ENCODE measurements at regions not wholly inside any gene's neighbourhood (a gene's known extent, or its start where the extent isn't known, plus 50 kb on each side); places are given as distances from the start of the nearest gene placed in this dataset.

- Histone ChIP-seq H3K27me3 (ENCODE audit: insufficient read depth in 3 of 3, low read length in 2 of 3) (peaks cover 0 to 2% (median 0%) of the 10 kb centered on the region in 3 donors), H3K4me1 (no peaks in the 10 kb centered on the region), H3K4me3 (no peak overlapping the region), H3K9me3 (no peaks in the 10 kb centered on the region), H3K36me3 (ENCODE audit: insufficient read depth in 1 of 2, low read depth in 1 of 2) (no peaks in the 10 kb centered on the region), H3K27ac (no peak overlapping the region)
- no peak for ATAC-seq
- DNase-seq = no peak
- no peak for TF ChIP-seq CTCF (IDR thresholded peaks at IDR 0.05)
- WGBS, 3 donors = 17 to 18% (median 17%) methylated on average over 1 of the region's 1 CpG
- intact Hi-C loops (cut with DNase I) = no loop called here
Measured at GRCh38 chr6:142569676-142570075, 267.9 kb downstream of the ADGRG6 start.

- Histone ChIP-seq H3K36me3 (ENCODE audit: insufficient read depth in 1 of 2, low read depth in 1 of 2) (no peaks in the 10 kb centered on the region), H3K27ac (no peak overlapping the region)
Measured at GRCh38 chr6:142570221-142570671, 268.4 kb downstream of the ADGRG6 start.

GRCh38 chr6:142592876-142593275 is 291.1 kb downstream of the ADGRG6 start:
- intact Hi-C loops (cut with DNase I) = no loop called here
- Histone ChIP-seq H3K4me3 (no peak overlapping the region), H3K4me1 (no peaks in the 10 kb centered on the region), H3K27ac (no peak overlapping the region), H3K36me3 (ENCODE audit: insufficient read depth in 1 of 2, low read depth in 1 of 2) (no peaks in the 10 kb centered on the region), H3K9me3 (peaks cover 3% of the 10 kb centered on the region), H3K27me3 (ENCODE audit: insufficient read depth in 3 of 3, low read length in 2 of 3) (peaks cover 0 to 2% (median 0%) of the 10 kb centered on the region in 3 donors)
- DNase-seq (no peak), ATAC-seq (no peak)
- TF ChIP-seq CTCF (IDR thresholded peaks at IDR 0.05) = no peak
- 52 to 79% (median 76%) methylated on average over 2 of the region's 2 CpGs for WGBS, 3 donors

More at GRCh38 chr6:142570221-142570671, 268.4 kb downstream of the ADGRG6 start:
- H3K27me3 ChIP-seq (ENCODE audit: insufficient read depth in 3 of 3, low read length in 2 of 3) = peaks cover 0 to 2% (median 0%) of the 10 kb centered on the region in 3 donors
- no peak for ATAC-seq
- no peaks in the 10 kb centered on the region for H3K4me1 ChIP-seq
- H3K9me3 ChIP-seq = no peaks in the 10 kb centered on the region
- H3K4me3 ChIP-seq = no peak overlapping the region
- intact Hi-C loops (cut with DNase I) = no loop called here
- TF ChIP-seq CTCF (IDR thresholded peaks at IDR 0.05) = no peak
- no peak for DNase-seq

GRCh38 chr6:142597836-142598235 is 296.0 kb downstream of the ADGRG6 start:
- Histone ChIP-seq H3K27me3 (ENCODE audit: insufficient read depth in 3 of 3, low read length in 2 of 3) (no peaks in the 10 kb centered on the region), H3K9me3 (no peaks in the 10 kb centered on the region), H3K4me1 (no peaks in the 10 kb centered on the region), H3K36me3 (ENCODE audit: insufficient read depth in 1 of 2, low read depth in 1 of 2) (no peaks in the 10 kb centered on the region), H3K4me3 (no peak overlapping the region), H3K27ac (no peak overlapping the region)
- 43 to 58% (median 45%) methylated on average over 5 of the region's 5 CpGs for WGBS, 3 donors
- ATAC-seq = no peak
- DNase-seq = no peak
- intact Hi-C loops (cut with DNase I) = no loop called here
- no peak for TF ChIP-seq CTCF (IDR thresholded peaks at IDR 0.05)

- no peak for ATAC-seq
- no peak for DNase-seq
- H3K4me3 ChIP-seq = no peak overlapping the region
- no peaks in the 10 kb centered on the region for H3K9me3 ChIP-seq
- 94 to 100% (median 99%) methylated on average over 1 of the region's 1 CpG for WGBS, 3 donors
- H3K27ac ChIP-seq = no peak overlapping the region
- no peaks in the 10 kb centered on the region for H3K4me1 ChIP-seq
- intact Hi-C loops (cut with DNase I) = loop anchor here in 1 of 2 donors (10.0 kb wide), 1 partner anchor 1647 kb away; no protein-coding TSS in a partner anchor
- H3K27me3 ChIP-seq (ENCODE audit: insufficient read depth in 3 of 3, low read length in 2 of 3) = peaks cover 0 to 3% (median 0%) of the 10 kb centered on the region in 3 donors
- H3K36me3 ChIP-seq (ENCODE audit: insufficient read depth in 1 of 2, low read depth in 1 of 2) = no peaks in the 10 kb centered on the region
- TF ChIP-seq CTCF (IDR thresholded peaks at IDR 0.05) = no peak
Measured at GRCh38 chr6:142601427-142601826, 299.6 kb downstream of the ADGRG6 start.

All from psoas muscle (tissue), 7 donors.